B cell (primary cell): ENCODE measurements at regions not wholly inside any gene's neighbourhood (a gene's known extent, or its start where the extent isn't known, plus 50 kb on each side); places are given as distances from the start of the nearest gene placed in this dataset.

ENCODE experiments used
- EZH2 ChIP-seq: IDR thresholded peaks from 2 replicates; pipeline ENCODE4 v1.6.1; 2012; ENCODE audit warnings: borderline replicate concordance, low read depth, mild to moderate bottlenecking, moderate library complexity, low read length; ENCODE audit not compliant: insufficient read depth, poor library complexity, severe bottlenecking
- TF ChIP-seq, protein P1 (sequence below): fragments of 200-600 bp; IDR thresholded peaks from one replicate; pipeline ENCODE4 v1.8.0; 2022; ENCODE audit warnings: antibody characterized with exemption, mild to moderate bottlenecking

DNA sequence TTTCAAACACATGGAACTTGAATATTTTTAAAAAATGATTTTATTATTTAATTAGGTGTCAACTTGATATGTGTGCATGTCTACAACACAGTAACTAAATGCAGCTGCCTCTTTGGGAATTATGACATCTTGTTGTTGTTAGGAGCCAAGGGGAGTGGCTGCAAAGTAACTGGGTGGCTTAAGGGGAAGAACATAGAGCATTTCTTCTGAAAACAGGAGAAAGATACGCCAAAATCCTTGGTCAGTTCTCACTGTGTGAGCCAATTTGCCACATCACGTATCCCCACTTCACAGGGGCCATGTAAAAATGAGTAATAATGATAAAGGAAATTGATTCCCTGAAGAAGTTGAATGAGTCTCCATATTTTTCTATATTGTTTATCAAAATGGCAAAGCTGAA lies 309.8 kb upstream of the COL3A1 start:
- TF ChIP-seq, protein P1, sequence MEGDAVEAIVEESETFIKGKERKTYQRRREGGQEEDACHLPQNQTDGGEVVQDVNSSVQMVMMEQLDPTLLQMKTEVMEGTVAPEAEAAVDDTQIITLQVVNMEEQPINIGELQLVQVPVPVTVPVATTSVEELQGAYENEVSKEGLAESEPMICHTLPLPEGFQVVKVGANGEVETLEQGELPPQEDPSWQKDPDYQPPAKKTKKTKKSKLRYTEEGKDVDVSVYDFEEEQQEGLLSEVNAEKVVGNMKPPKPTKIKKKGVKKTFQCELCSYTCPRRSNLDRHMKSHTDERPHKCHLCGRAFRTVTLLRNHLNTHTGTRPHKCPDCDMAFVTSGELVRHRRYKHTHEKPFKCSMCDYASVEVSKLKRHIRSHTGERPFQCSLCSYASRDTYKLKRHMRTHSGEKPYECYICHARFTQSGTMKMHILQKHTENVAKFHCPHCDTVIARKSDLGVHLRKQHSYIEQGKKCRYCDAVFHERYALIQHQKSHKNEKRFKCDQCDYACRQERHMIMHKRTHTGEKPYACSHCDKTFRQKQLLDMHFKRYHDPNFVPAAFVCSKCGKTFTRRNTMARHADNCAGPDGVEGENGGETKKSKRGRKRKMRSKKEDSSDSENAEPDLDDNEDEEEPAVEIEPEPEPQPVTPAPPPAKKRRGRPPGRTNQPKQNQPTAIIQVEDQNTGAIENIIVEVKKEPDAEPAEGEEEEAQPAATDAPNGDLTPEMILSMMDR: no peak
- no peak for TF ChIP-seq EZH2
